Adrenal gland (tissue), 9 donors: ENCODE measurements at regions not wholly inside any gene's neighbourhood (a gene's known extent, or its start where the extent isn't known, plus 50 kb on each side); places are given as distances from the start of the nearest gene placed in this dataset.
"Not testable (repeated sequence)": the region's sequence is repeated elsewhere in the genome, so short reads cannot be mapped to it uniquely, and the experiment has no call there.

Experiments
- DNase-seq, 7 donors: peaks; one replicate each; pipeline ENCODE4 v3.0.0-alpha.2; 2019 to 2020
- H3K27ac ChIP-seq, 5 donors: fragments of 200-600 bp; sonication (generic) in 4 of 5; 1 replicate in 3 of 5; 2 replicates in 2 of 5; pipeline versions ENCODE4 v1.5.1 to v1.8.0; 2016 to 2020; ENCODE audit warnings: mild to moderate bottlenecking in 1 of 5
- H3K27me3 ChIP-seq: fragments of 200-600 bp; 2 replicates; pipeline ENCODE4 v1.8.0; 2021
- H3K36me3 ChIP-seq, 2 donors: fragments of 200-600 bp; replicated peaks in 1 of 2; 1 replicate in 1 of 2; 2 replicates in 1 of 2; pipeline versions ENCODE4 v1.5.1 to v1.8.0; 2018 to 2022
- H3K4me1 ChIP-seq, 2 donors: fragments of 200-600 bp; replicated peaks in 1 of 2; 1 replicate in 1 of 2; 2 replicates in 1 of 2; pipeline versions ENCODE4 v1.5.1 to v1.8.0; 2018 to 2021
- H3K4me3 ChIP-seq, 4 donors: fragments of 200-600 bp; sonication (generic) in 3 of 4; one replicate each; pipeline ENCODE4 v1.5.1; 2016 to 2018
- H3K9me3 ChIP-seq, 3 donors: fragments of 200-600 bp; sonication (generic) in 1 of 3; replicated peaks in 1 of 3; 1 replicate in 2 of 3; 2 replicates in 1 of 3; pipeline versions ENCODE4 v1.5.1 to v1.8.0; 2016 to 2021
- CTCF ChIP-seq, 6 experiments: fragments of 450-650 bp in 4 of 6; fragments of 200-600 bp in 2 of 6; sonication (generic) in 1 of 6; IDR thresholded peaks; 1 replicate in 5 of 6; 2 replicates in 1 of 6; pipeline versions ENCODE4 v1.5.1 to v1.8.0; 2016 to 2021; ENCODE audit warnings: antibody characterized with exemption in 6 of 6, mild to moderate bottlenecking in 2 of 6, moderate library complexity in 1 of 6
- POLR2A ChIP-seq, 2 donors: fragments of 450-650 bp; IDR thresholded peaks; one replicate each; pipeline ENCODE4 v1.6.1; 2017; ENCODE audit warnings: antibody characterized with exemption in 2 of 2, mild to moderate bottlenecking in 2 of 2, moderate library complexity in 1 of 2
- WGBS, 4 donors: extraction: QIAGEN DNeasy Blood & Tissue Kit in 2 of 4; methylation state at CpG; one replicate each; pipeline versions ENCODE4 v1.1.5 to v1.1.7; 2013 to 2017; 5-methylcytosine and 5-hydroxymethylcytosine counted together
- intact Hi-C, 2 donors: fragments of 100-400 bp; cut with DNase I; formaldehyde crosslinking; loops; one replicate each; pipeline versions ENCODE4 v1.14.1 to v1.15.0; 2022 to 2023
- donor health status: healthy with polysubstance abuse.
- donor health status: Bipolar disorder and iron deficiency.
- donor health status: DM: yes; HTN: yes; CAD: no.
- donor health status: DM: no; HTN: no; CAD: no.
- donor health status: DM: no; HTN: no; CAD: no.

- H3K4me1 ChIP-seq = no peaks in the 10 kb centered on the region
- no peak overlapping the region for H3K27ac ChIP-seq
- TF ChIP-seq CTCF (IDR thresholded peaks at IDR 0.05) (no peak), POLR2A (IDR thresholded peaks at IDR 0.05) (no peak)
- no peak for DNase-seq
- H3K36me3 ChIP-seq = no peaks in the 10 kb centered on the region
- no peaks in the 10 kb centered on the region for H3K9me3 ChIP-seq
- H3K27me3 ChIP-seq = no peaks in the 10 kb centered on the region
- intact Hi-C loops = no loop called here
- 76 to 81% (median 78%) methylated on average over 7 of the region's 7 CpGs for WGBS, 4 donors
- no peak overlapping the region for H3K4me3 ChIP-seq
Measured at GRCh38 chr1:213507472-213508223, 456.6 kb downstream of the RPS6KC1 start.

GRCh38 chr1:213511173-213511572 is 460.1 kb downstream of the RPS6KC1 start:
- TF ChIP-seq POLR2A (IDR thresholded peaks at IDR 0.05) (no peak), CTCF (IDR thresholded peaks at IDR 0.05) (no peak)
- Histone ChIP-seq H3K27ac (no peak overlapping the region), H3K9me3 (no peaks in the 10 kb centered on the region), H3K4me3 (no peak overlapping the region), H3K4me1 (no peaks in the 10 kb centered on the region), H3K36me3 (no peaks in the 10 kb centered on the region), H3K27me3 (no peaks in the 10 kb centered on the region)
- 58 to 64% (median 59%) methylated on average over 4 of the region's 4 CpGs for WGBS, 4 donors
- intact Hi-C loops = no loop called here
- DNase-seq = no peak

GRCh38 chr1:213512316-213512715 is 461.3 kb downstream of the RPS6KC1 start:
- WGBS, 4 donors = 75 to 82% (median 78%) methylated on average over 5 of the region's 5 CpGs
- H3K36me3 ChIP-seq = no peaks in the 10 kb centered on the region
- no peaks in the 10 kb centered on the region for H3K27me3 ChIP-seq
- TF ChIP-seq CTCF (IDR thresholded peaks at IDR 0.05) (no peak), POLR2A (IDR thresholded peaks at IDR 0.05) (no peak)
- no peak overlapping the region for H3K27ac ChIP-seq
- H3K4me3 ChIP-seq = no peak overlapping the region
- intact Hi-C loops = no loop called here
- DNase-seq = no peak
- no peaks in the 10 kb centered on the region for H3K4me1 ChIP-seq
- no peaks in the 10 kb centered on the region for H3K9me3 ChIP-seq

- no peaks in the 10 kb centered on the region for H3K4me1 ChIP-seq
- TF ChIP-seq POLR2A (IDR thresholded peaks at IDR 0.05) (no peak), CTCF (IDR thresholded peaks at IDR 0.05) (no peak)
- H3K4me3 ChIP-seq = no peak overlapping the region
- H3K27me3 ChIP-seq = no peaks in the 10 kb centered on the region
- H3K36me3 ChIP-seq = no peaks in the 10 kb centered on the region
- H3K27ac ChIP-seq = no peak overlapping the region
- 51 to 62% (median 57%) methylated on average over 2 of the region's 2 CpGs for WGBS, 4 donors
- no peaks in the 10 kb centered on the region for H3K9me3 ChIP-seq
- DNase-seq = no peak
- intact Hi-C loops = no loop called here
Measured at GRCh38 chr1:213513006-213513405, 462.0 kb downstream of the RPS6KC1 start.

GRCh38 chr1:213514408-213515179 is 463.6 kb downstream of the RPS6KC1 start:
- not testable (repeated sequence) for H3K4me3 ChIP-seq, H3K27me3 ChIP-seq

More at GRCh38 chr1:213514408-213515179, 463.6 kb downstream of the RPS6KC1 start:
- H3K36me3 ChIP-seq, H3K27ac ChIP-seq, intact Hi-C loops, H3K9me3 ChIP-seq, H3K4me1 ChIP-seq, DNase-seq: not testable (repeated sequence)
- 94 to 96% (median 94%) methylated on average over 3 to 4 of the region's 5 CpGs for WGBS, 4 donors
